GM19463 (cell line): ENCODE measurements at regions not wholly inside any gene's neighbourhood (a gene's known extent, or its start where the extent isn't known, plus 50 kb on each side); places are given as distances from the start of the nearest gene placed in this dataset.
A peak's percentile ranks its signal among the peaks of the same experiment; 100 is the strongest.

Experiments
- ATAC-seq: cut with Tn5 transposase; IDR thresholded peaks from one replicate; pipeline ENCODE4 v1.9.1; 2021; ENCODE audit warnings: mild to moderate bottlenecking, moderate library complexity; ENCODE audit not compliant: unreplicated experiment

DNA sequence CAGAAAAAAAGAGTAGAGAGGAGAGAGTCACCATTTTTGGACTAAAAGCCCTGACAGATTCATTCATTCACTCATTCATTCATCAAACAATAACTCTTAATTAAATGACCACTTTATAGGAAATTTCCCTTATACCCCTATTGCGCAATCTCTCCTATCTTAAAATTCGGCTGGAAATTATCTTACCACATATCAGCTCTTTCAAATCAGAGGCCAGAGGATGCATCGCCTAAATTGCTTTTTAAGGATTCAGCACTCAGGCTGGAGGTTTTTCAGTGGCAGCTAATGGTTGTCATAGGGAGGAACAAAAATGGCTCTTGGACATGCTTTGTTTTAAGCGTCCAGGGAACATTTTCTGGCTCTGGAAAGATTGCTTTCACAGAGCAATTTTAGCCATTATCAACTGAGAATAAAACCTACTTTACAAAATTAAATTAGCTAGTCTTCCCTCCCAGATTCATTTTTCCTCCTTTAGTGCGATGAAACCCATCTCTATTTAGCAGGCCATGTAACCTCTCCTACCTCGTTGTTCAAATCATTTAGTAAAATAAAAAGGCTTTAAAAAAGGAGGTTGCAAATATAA lies 115.2 kb downstream of the OLFM4 start:
- ATAC-seq, result no peak

DNA sequence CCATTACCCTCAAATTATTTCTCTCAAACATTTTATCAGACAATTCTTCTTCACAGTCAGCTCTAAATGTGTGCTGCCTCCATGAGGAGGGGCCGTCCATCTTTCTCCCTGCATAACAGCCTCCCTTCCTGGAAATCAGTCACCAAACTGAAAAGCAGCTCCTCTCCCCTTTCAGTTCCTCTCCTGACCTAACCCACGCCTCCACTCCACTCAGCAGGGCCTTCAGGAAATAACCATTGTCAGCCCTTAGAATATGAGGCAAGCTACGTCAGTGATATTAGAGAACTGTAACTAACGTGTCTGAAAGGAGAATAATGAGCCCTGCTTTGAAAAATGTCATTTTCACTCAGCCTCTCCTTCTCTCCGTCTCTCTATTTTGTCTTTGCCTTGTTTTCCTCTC lies 116.2 kb downstream of the OLFM4 start:
- ATAC-seq, result no peak

DNA sequence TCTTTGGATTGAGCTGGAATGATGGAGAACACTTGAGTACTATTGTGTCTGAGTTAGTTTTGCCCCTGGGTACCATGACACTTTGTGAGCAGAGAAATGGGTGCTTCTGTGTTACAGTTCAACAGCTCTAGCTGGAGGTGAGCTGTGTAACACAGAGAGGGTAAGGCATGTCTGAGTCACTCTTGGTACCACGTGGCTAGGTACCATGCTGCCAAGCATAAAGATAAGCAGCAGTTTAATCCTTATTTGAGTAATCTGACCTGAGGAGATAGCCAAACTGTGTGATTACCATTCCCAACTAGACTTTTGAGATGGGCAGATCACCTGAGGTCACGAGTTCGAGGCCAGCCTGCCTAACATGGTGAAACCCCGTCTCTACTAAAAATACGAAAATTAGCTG lies 122.0 kb downstream of the OLFM4 start:
- no peak for ATAC-seq

DNA sequence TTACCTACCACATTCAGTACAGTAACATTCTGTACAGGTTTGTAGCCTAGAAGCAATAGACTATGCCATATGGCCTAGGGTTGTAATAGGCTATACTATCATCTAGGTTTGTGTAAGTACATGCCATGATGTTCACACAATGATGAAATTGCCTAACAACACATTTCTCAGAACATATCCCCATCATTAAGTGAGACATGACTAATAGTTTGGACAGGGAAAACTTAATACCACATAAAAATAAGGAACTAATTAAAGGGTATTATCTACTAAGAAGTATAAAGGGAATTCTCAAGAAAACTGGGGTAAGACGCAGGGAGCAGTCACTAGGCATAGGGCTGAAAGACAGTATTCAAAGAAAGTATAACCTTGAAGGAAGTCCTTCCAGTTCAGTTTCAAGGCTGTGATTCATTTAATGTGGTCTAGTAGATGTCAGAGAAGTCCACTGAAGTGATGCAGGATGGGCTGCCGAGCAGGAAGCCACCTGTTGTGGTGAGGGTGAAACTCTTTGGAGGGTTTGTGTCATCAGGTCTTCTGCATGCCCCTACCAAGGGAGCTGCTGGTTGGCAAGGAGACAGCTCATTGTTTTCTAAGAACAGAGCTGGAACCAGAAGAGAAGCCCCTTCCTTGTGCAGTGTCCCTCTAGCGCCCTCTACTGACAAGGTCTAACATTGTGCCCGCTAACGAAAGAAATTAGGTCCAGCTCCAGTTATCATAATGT lies 122.9 kb downstream of the OLFM4 start:
- peak; percentile 98 for ATAC-seq

DNA sequence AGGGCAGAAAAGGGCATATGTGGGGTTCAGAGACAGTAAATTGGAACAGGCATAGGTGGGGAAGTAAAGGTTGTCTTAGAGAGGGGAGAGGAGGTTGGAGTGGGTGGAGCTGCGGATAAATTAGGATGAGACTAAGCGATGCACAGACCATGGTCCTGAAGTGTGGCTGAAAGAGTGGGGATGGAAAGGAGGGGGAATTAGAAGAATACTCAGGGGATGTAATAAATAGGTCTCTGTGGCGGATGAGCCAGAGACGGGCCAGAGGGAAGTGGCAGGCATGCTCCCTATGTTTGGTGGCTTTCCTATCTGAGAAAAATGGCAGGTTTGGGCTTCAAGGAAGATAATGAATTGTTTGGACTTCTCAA lies 123.4 kb downstream of the OLFM4 start:
- ATAC-seq, result no peak

DNA sequence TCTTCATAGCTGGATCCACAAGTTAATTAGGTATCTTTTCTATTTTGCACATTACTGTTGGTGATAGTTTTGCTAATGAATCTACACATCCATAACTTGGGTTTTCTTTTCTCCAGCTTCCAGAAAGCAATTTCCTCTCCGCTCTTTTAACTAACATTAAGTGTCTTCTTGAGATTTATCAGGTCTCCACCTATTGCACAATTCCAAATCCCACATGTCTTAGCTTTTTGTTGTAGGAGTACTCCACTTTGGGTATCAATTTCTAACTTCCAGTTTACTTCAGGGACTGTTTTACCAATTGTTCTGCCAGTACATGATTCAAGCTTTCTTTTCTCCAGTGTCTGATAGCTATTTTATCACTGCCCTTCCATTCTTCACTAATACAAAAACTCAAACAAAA lies 129.6 kb downstream of the OLFM4 start:
- no peak for ATAC-seq

DNA sequence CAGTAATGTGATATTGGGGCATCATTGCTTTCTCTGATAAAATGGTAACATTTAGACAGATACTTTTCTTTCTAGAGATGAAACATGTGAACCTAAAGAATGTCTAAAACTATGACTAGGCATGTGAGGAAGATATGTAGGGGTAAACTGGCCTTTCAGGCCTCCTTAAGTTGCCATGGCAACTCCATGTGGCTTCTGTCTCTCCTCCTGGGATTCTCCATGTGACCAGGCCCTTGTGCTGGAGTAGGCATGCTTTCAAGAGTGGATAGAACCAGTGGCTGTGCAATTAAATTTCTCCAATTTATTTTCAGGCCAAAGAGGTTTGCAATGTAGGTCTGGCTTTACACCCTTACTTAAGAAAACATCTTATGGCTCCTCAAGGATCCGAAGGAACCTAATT lies 130.8 kb downstream of the OLFM4 start:
- ATAC-seq, result no peak

DNA sequence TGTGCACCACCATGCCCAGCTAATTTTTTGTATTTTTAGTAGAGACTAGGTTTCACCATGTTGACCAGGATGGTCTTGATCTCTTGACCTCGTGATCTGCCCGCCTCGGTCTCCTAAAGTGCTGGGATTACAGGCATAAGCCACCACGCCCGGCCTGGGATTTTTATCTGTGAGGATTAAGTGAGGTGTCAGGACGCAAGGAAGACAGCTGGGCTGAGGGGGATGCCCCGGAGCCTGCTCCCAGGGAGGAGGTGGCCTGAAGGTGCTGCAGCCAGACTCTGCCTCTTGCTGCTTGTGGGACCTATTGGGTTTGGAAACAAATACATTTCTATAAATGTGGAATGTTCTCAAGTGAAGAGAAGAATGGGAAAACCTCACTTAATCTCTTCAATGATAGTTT lies 131.6 kb downstream of the OLFM4 start:
- ATAC-seq, result no peak

DNA sequence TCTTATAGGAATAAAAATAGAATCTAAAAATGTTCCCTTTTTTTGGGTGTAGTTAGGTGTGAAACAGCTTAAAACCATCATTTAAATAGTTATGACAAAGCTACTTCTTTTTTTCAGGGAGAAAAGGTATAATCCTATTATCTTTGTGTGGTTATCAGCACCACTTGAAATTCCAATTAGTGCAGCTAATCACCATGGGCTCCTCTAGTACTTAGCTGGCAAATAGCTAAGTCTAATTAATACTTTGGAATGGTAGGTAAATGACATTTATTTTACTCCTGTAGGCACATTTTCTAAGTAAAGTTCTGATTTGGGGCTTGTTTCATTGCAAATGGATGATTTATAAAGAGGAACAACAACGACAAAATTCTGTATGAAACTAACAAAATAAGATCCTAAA lies 132.6 kb downstream of the OLFM4 start:
- no peak for ATAC-seq

DNA sequence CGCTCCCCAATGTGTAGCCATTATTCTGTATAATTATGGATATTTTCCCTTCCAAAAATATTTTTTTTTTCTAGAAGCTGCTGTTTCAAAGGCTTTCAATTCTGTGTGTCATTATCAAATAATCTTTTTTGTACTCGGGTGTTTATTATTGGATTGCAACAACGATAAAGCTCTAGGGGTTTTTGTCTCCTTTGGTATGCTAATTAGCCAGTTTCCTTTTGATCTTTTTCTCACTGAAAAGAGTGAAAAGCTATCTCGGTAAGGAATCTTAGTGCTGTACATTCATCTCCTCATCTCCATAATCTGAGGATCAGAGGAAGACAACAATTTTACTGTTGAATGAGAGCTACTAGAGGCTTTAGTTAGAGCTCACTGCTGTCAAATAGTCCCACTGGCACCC lies 136.6 kb downstream of the OLFM4 start:
- ATAC-seq, result no peak

DNA sequence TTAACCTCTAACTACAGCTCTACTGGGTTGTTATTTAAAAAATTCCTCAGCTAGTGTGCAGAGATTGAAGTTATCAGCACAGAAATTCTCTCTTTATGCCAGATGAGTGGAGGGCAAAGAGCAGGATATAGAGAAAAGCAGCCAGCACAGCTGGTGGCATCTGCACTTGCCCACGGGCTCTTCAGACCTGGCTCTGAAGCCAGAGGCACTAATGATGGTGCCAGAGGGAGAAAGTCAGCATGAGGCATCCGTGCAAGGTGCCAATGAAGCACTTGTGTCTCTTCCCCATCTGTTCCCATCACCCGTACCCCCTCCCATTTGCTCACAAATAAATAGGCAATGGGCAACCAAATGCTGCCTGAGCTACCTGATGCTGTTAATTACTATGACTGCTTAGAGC lies 138.9 kb downstream of the OLFM4 start:
- ATAC-seq, result no peak

DNA sequence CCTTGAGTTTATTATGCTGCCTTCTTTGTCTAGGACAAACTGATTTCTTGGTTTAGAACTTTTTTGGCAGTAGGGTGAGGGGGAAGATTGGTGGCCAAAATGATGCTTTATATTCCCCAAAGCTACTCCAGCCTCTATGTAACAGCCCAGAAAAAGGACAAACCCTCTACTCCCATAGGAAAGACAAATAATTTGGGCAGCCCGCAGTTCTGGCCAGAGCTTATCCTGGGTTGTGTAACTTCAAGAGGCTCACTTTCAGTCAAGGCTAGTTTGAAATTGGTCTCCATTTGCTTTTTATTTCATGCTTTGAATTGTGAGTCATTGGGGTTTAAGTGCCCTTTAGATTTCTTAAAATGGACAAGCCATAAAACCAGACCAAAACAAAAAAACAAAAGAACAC lies 142.3 kb downstream of the OLFM4 start:
- ATAC-seq, result no peak

DNA sequence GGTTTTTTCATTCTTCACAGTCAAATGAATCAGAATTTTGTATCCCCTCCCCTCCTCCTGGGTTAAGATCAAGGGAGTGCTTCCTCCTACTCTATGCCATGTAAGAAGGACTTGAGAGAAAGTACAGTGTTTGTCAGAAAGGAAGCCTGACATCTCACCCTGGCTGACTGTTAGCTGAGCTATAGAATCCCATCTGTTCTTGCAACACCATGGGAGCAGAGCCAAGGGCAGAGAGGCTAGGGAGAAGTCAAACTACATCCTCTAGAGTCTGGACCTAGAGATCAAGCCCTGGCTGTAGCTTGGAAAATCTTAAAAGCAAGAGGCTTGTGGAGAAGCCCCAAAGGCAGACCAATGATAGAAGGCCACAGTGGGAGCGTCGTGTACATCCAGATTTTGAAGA lies 145.9 kb downstream of the OLFM4 start:
- ATAC-seq, result no peak

DNA sequence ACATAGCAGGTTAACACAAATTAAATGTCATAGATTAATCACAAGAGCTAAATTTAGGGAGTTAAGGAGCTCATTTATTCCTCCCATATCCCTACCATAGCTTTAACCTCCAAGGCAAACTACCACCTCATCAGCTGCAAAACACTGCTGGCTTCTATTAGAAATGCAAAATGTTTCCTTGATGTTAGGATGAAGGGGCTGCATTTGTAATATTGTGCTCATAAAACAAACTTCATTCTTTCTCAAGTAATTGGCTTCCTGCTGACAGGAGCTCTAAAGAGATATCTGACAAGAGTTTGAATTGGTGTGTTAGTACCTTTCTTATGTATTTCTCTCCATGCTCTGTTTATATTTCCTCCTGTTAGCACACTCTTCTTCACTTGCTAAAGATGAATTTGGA lies 152.1 kb downstream of the OLFM4 start:
- no peak for ATAC-seq

DNA sequence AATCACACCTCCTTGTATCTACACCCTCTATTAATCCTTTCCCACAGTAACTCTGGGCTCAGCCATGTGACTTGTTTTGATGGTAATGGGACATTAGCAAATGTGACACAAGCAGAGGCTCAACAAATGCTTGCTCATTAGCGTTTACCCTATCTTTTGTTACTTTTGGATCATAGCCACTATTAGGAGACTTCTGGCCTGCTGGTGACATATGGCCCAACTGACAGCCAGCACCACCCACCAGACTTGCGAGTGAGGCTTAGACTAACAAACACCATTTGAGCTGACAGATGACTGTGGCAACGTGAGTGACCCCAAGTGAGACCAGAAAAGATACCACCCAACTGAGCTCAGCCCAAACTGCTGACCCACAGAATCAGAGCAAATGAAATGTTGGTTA lies 154.1 kb downstream of the OLFM4 start:
- ATAC-seq, result no peak

DNA sequence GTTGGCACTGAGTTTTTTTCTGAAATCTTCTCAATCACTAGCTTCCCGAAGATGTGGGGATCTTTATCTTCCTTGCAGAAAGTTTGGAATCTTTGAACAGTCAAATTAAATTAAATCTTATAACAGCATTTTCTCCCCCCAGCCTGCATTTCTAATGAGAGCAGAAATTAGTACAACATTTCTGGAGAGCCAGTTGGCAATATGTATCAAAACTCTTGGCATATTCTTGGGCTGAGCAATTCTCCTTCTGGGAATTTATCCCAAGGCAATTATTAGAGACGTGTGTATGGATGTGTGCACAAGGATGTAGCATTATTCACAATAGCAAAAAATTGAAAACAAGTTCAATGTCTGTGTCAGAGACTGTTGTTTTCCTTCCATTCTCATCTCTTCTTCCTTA lies 159.5 kb downstream of the OLFM4 start:
- no peak for ATAC-seq

DNA sequence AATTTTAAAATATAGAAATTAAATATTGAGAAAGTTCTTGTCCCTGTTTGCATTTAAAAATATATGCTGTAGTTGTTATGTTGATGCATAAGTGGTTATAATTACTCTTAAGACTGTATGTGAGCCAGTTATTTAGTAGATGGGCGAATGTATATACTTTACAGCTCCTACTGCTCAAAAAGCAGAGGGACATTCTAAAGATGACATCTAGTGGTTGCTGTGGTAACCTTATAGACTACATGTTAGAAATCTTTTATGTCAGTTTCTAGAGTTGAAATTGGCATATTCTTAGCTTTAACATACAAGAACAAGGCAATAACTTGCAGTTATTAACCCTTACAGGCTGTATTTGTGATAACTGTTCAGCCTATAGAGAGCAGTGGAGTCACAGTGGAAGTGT lies 160.5 kb downstream of the OLFM4 start:
- no peak for ATAC-seq

DNA sequence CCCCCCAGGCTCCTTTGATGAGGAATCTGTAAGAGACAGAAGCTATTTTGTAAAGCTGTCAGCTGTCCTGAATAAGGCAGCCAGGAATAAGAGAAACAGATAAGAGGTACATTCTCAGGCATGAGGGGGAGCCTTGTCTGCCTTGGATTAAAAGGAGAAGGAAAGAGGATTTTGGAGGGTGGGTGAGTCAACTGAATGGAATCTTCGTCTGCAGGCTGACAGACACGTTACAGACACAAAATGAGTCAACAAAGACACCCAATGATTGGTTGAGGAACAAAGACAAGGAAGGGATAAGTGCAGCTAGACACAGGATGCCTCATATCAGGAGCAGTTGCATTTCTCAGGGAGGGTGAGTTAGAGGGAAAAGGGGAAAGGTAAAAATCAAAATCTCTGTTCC lies 162.5 kb downstream of the OLFM4 start:
- ATAC-seq, result no peak

DNA sequence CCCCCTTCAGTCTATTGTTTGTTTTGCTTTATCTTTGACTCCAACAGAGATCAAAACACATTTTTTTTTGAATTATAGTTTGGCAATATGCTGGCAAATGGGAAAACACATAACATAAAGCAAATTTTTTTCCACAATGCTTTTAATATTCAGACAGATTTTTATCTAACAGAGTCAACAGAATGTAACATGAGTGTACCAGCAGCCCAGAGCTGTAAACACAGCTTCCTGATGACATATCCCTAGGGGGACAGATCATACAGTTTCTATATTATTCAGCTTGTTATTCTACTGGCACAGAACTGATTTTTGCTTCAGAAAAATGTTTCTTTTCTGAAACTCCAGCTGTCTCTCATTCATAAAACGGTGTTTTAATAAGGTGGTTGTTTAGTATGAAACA lies 168.8 kb downstream of the OLFM4 start:
- ATAC-seq, result no peak

DNA sequence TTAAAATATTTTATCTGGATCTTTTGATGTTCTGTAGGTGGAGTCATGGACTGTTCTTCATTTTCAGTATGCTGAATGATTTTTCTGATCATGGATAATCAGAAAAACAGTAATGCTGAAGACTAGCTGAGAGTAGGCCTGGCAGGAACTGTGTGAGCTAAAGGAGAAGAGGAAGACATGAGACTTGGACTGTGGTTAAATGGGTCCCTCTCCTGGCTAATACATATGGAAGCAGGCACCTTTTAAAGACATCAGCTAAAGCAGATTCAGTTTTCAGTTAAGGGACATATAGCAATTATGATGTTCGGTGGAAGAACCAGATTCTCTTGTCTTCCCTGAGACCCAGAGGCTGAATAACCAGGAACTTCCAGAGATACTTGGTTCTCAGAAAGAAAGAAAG lies 169.4 kb downstream of the OLFM4 start:
- ATAC-seq, result no peak

DNA sequence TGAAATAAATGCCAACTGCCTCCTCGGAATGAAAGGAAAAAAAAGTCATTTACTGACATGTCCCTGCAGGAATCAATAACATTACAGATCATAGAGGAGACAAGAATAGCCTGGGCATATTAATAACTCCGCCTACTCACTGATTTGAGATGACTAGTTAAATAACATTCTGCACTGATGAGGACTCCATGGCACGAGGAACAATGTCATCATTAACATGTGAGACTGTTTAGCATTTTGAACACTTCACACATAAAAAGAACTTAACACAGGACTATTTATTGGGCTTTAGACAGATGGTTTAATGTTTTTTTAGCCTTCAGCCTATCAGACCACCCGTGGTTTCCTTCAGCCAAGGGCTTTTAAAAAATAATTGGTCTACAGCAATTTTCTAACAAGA lies 170.1 kb downstream of the OLFM4 start:
- no peak for ATAC-seq

DNA sequence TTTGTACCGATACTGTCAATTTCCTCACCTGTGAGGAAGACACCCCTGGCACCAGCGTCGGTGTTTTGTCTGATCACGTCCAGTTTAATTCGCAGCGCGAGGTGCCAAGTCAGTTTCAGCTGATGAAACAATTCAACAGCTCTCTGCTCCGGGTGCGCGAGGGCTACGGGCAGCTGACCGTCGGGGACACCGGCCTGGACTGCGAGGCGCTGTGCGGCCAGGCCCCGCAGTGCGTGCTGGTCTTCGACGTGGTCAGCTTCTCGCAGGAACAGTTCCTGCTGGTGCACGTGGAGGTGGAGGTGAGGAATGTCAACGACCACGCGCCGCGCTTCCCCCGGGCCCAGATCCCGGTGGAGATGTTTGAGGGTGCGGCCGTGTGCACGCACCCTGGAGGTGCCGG lies 171.5 kb downstream of the OLFM4 start:
- no peak for ATAC-seq
